ENCODE measurements at regions not wholly inside any gene's neighbourhood (a gene's known extent, or its start where the extent isn't known, plus 50 kb on each side); places are given as distances from the start of the nearest gene placed in this dataset.

DNA sequence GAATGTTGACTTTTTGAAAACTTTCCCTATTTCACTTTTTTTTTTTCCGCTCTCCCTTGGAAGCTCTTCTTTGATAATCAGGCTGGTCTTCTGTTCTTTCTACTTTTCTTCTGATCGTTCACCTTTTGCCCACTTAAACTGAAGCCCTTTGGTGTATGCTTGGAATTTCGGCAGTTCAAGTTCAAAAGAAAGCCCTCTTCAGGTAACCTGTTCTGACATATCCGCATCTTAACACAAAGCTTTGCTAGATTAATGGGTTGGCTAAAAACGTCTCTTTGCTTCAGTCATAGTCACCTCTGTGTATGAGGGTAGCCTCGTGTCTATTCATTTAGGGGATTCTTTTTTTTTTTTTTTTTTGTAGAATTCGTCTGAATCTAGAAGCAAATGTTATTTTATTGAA lies 1115.8 kb upstream of the RBFOX1 start:
- TF ChIP-seq, protein P1, sequence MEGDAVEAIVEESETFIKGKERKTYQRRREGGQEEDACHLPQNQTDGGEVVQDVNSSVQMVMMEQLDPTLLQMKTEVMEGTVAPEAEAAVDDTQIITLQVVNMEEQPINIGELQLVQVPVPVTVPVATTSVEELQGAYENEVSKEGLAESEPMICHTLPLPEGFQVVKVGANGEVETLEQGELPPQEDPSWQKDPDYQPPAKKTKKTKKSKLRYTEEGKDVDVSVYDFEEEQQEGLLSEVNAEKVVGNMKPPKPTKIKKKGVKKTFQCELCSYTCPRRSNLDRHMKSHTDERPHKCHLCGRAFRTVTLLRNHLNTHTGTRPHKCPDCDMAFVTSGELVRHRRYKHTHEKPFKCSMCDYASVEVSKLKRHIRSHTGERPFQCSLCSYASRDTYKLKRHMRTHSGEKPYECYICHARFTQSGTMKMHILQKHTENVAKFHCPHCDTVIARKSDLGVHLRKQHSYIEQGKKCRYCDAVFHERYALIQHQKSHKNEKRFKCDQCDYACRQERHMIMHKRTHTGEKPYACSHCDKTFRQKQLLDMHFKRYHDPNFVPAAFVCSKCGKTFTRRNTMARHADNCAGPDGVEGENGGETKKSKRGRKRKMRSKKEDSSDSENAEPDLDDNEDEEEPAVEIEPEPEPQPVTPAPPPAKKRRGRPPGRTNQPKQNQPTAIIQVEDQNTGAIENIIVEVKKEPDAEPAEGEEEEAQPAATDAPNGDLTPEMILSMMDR (IDR thresholded peaks at IDR 0.05 in 4 of 5, conservative IDR thresholded peaks at IDR 0.05 in 1 of 5), result no peak
- no peak for TF ChIP-seq POLR2A (IDR thresholded peaks at IDR 0.05)
